Peyer's patch (tissue), 4 donors: ENCODE measurements at regions not wholly inside any gene's neighbourhood (a gene's known extent, or its start where the extent isn't known, plus 50 kb on each side); places are given as distances from the start of the nearest gene placed in this dataset.

Experiments
- DNase-seq, 3 donors: peaks; one replicate each; pipeline ENCODE4 v3.0.0-alpha.2; 2017 to 2019
- H3K27ac ChIP-seq, 4 donors: fragments of 200-600 bp; sonication (generic); one replicate each; pipeline ENCODE4 v1.5.1; 2016 to 2019
- H3K27me3 ChIP-seq, 2 donors: fragments of 200-600 bp; sonication (generic); one replicate each; pipeline ENCODE4 v1.5.1; 2019
- H3K36me3 ChIP-seq, 3 donors: fragments of 200-600 bp; sonication (generic); one replicate each; pipeline ENCODE4 v1.5.1; 2016 to 2019
- H3K4me1 ChIP-seq, 4 donors: fragments of 200-600 bp; sonication (generic); one replicate each; pipeline ENCODE4 v1.5.1; 2016 to 2019
- H3K4me3 ChIP-seq, 4 donors: fragments of 200-600 bp; sonication (generic); 1 replicate in 3 of 4; 2 replicates in 1 of 4; pipeline ENCODE4 v1.5.1; 2016 to 2019; ENCODE audit warnings: mild to moderate bottlenecking in 1 of 4
- H3K9me3 ChIP-seq, 4 donors: fragments of 200-600 bp; sonication (generic); one replicate each; pipeline ENCODE4 v1.5.1; 2016 to 2019; ENCODE audit warnings: mild to moderate bottlenecking in 1 of 4
- CTCF ChIP-seq, 6 experiments: fragments of 450-650 bp in 4 of 6; fragments of 200-600 bp in 2 of 6; sonication (generic) in 1 of 6; IDR thresholded peaks; one replicate each; pipeline ENCODE4 v1.5.1; 2017 to 2019; ENCODE audit warnings: antibody characterized with exemption in 6 of 6, mild to moderate bottlenecking in 3 of 6, moderate library complexity in 1 of 6
- POLR2A ChIP-seq, 2 donors: fragments of 450-650 bp; IDR thresholded peaks; one replicate each; pipeline ENCODE4 v1.5.1; 2017; ENCODE audit warnings: antibody characterized with exemption in 2 of 2, mild to moderate bottlenecking in 2 of 2, moderate library complexity in 2 of 2

- H3K9me3 ChIP-seq = no peaks in the 10 kb centered on the region
- no peak overlapping the region for H3K4me3 ChIP-seq
- DNase-seq = no peak
- TF ChIP-seq POLR2A (IDR thresholded peaks at IDR 0.05) = no peak
- TF ChIP-seq CTCF (IDR thresholded peaks at IDR 0.05) = no peak
- peaks cover 0 to 8% (median 0%) of the 10 kb centered on the region in 4 donors for H3K4me1 ChIP-seq
- no peak overlapping the region for H3K27ac ChIP-seq
- no peaks in the 10 kb centered on the region for H3K36me3 ChIP-seq
- H3K27me3 ChIP-seq = no peaks in the 10 kb centered on the region
Observed at GRCh38 chr3:177553012-177553411, 355.7 kb upstream of the TBL1XR1 start.

GRCh38 chr3:177553579-177553978 is 356.3 kb upstream of the TBL1XR1 start:
- Histone ChIP-seq H3K27me3 (no peaks in the 10 kb centered on the region), H3K4me1 (peaks cover 0 to 8% (median 0%) of the 10 kb centered on the region in 4 donors), H3K27ac (no peak overlapping the region), H3K4me3 (no peak overlapping the region), H3K9me3 (no peaks in the 10 kb centered on the region), H3K36me3 (no peaks in the 10 kb centered on the region)
- TF ChIP-seq CTCF (IDR thresholded peaks at IDR 0.05) (no peak), POLR2A (IDR thresholded peaks at IDR 0.05) (no peak)
- no peak for DNase-seq

GRCh38 chr3:177554895-177555759 is 357.8 kb upstream of the TBL1XR1 start:
- Histone ChIP-seq H3K4me3 (no peak overlapping the region), H3K27ac (no peak overlapping the region), H3K4me1 (peaks cover 0 to 8% (median 0%) of the 10 kb centered on the region in 4 donors), H3K9me3 (no peaks in the 10 kb centered on the region), H3K36me3 (no peaks in the 10 kb centered on the region), H3K27me3 (no peaks in the 10 kb centered on the region)
- TF ChIP-seq CTCF (IDR thresholded peaks at IDR 0.05) (no peak), POLR2A (IDR thresholded peaks at IDR 0.05) (no peak)
- no peak for DNase-seq

GRCh38 chr3:177557548-177557947 is 360.3 kb upstream of the TBL1XR1 start:
- H3K9me3 ChIP-seq = no peaks in the 10 kb centered on the region
- TF ChIP-seq POLR2A (IDR thresholded peaks at IDR 0.05) = no peak
- TF ChIP-seq CTCF (IDR thresholded peaks at IDR 0.05) = no peak
- no peaks in the 10 kb centered on the region for H3K27me3 ChIP-seq
- H3K4me3 ChIP-seq = no peak overlapping the region
- H3K4me1 ChIP-seq = peaks cover 0 to 8% (median 0%) of the 10 kb centered on the region in 4 donors
- DNase-seq = no peak
- no peaks in the 10 kb centered on the region for H3K36me3 ChIP-seq
- no peak overlapping the region for H3K27ac ChIP-seq

- no peaks in the 10 kb centered on the region for H3K4me1 ChIP-seq
- H3K9me3 ChIP-seq = no peaks in the 10 kb centered on the region
- TF ChIP-seq CTCF (IDR thresholded peaks at IDR 0.05) (no peak), POLR2A (IDR thresholded peaks at IDR 0.05) (no peak)
- H3K4me3 ChIP-seq = no peak overlapping the region
- H3K27me3 ChIP-seq = no peaks in the 10 kb centered on the region
- no peak for DNase-seq
- no peak overlapping the region for H3K27ac ChIP-seq
- no peaks in the 10 kb centered on the region for H3K36me3 ChIP-seq
Observed at GRCh38 chr3:177561365-177561764, 364.1 kb upstream of the TBL1XR1 start.
